ENCODE measurements at regions not wholly inside any gene's neighbourhood (a gene's known extent, or its start where the extent isn't known, plus 50 kb on each side); places are given as distances from the start of the nearest gene placed in this dataset.

DNA sequence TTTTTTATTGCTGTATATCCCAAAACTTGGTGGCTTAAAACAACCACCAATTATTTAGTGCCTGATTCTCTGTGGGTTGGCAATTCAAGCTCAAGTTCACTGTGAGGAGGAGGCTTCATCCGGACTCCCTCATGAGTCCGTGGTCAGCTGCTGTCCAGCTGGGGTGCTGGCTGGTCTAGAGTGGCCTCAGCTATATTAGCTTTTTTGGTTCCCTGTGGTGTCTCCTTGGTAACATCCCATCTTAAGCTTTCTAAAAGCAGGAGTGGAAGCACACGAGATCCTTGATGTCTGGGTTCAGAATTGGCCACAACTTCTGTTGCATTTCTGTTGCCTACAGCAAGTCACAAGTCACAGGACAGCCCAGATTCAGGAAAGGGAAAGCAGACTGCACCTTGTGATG, 536.5 kb upstream of the FZD8 start:
- TF ChIP-seq, protein P1, sequence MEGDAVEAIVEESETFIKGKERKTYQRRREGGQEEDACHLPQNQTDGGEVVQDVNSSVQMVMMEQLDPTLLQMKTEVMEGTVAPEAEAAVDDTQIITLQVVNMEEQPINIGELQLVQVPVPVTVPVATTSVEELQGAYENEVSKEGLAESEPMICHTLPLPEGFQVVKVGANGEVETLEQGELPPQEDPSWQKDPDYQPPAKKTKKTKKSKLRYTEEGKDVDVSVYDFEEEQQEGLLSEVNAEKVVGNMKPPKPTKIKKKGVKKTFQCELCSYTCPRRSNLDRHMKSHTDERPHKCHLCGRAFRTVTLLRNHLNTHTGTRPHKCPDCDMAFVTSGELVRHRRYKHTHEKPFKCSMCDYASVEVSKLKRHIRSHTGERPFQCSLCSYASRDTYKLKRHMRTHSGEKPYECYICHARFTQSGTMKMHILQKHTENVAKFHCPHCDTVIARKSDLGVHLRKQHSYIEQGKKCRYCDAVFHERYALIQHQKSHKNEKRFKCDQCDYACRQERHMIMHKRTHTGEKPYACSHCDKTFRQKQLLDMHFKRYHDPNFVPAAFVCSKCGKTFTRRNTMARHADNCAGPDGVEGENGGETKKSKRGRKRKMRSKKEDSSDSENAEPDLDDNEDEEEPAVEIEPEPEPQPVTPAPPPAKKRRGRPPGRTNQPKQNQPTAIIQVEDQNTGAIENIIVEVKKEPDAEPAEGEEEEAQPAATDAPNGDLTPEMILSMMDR (IDR thresholded peaks at IDR 0.05) = no peak
- no peak for TF ChIP-seq POLR2AphosphoS5 (IDR thresholded peaks at IDR 0.05)
